ENCODE measurements at regions not wholly inside any gene's neighbourhood (a gene's known extent, or its start where the extent isn't known, plus 50 kb on each side); places are given as distances from the start of the nearest gene placed in this dataset.

DNA sequence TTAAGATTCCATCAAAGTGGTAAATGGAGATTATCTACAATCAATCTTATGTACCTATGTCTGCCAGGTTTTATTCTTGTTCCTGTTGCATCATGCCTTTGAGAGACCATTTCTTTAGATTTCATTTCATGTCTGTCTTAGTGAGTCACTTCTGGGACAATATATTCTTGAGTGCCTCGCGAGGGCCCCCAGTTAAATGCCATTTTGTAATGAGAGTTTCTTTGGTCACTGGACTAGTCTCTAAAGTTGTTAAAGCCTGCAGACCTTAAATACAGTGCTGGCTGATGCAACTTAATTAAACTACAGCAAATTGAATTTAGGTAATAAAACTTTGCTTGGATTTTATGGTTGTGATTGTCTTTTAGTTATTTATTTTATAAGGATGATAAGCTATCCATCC is 87.2 kb upstream of the PITX2 start:
- no peaks in the 10 kb centered on the region for H3K36me3 Mint-ChIP-seq (ENCODE audit: low read depth, unreplicated experiment)
- no peak overlapping the region for H3K27ac Mint-ChIP-seq (ENCODE audit: unreplicated experiment)
- H3K9me3 Mint-ChIP-seq (ENCODE audit: unreplicated experiment), result no peaks in the 10 kb centered on the region
- no peaks in the 10 kb centered on the region for H3K4me1 Mint-ChIP-seq (ENCODE audit: unreplicated experiment)
- DNase-seq (ENCODE audit: low spot score), result no peak
- H3K27me3 Mint-ChIP-seq (ENCODE audit: unreplicated experiment), result no peaks in the 10 kb centered on the region
- TF ChIP-seq, protein P1, sequence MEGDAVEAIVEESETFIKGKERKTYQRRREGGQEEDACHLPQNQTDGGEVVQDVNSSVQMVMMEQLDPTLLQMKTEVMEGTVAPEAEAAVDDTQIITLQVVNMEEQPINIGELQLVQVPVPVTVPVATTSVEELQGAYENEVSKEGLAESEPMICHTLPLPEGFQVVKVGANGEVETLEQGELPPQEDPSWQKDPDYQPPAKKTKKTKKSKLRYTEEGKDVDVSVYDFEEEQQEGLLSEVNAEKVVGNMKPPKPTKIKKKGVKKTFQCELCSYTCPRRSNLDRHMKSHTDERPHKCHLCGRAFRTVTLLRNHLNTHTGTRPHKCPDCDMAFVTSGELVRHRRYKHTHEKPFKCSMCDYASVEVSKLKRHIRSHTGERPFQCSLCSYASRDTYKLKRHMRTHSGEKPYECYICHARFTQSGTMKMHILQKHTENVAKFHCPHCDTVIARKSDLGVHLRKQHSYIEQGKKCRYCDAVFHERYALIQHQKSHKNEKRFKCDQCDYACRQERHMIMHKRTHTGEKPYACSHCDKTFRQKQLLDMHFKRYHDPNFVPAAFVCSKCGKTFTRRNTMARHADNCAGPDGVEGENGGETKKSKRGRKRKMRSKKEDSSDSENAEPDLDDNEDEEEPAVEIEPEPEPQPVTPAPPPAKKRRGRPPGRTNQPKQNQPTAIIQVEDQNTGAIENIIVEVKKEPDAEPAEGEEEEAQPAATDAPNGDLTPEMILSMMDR (IDR thresholded peaks at IDR 0.05; ENCODE audit: unreplicated experiment), result no peak
- H3K4me3 Mint-ChIP-seq (ENCODE audit: unreplicated experiment), result no peak overlapping the region

DNA sequence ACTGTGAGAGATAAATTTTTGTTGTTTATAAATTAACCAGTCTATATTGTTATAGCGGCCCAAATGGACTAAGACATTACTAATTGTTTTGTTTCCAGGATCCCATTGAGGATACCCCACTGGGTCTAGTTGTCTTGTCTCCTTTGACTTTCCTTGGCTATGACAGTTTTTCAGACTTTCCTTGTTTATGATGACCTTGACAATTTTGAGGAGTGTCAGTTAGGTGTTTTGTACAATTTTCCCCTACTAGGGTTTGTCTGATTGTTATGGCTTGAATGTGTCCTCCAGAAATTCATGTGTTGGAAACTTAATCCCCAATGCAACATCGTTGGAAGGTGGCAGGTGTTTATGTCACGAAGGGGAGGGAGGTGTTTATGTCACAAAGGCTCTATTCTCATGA is 89.6 kb upstream of the PITX2 start:
- TF ChIP-seq, protein P1 (IDR thresholded peaks at IDR 0.05; ENCODE audit: unreplicated experiment), result no peak
- Mint-ChIP-seq H3K4me1 (ENCODE audit: unreplicated experiment) (no peaks in the 10 kb centered on the region), H3K36me3 (ENCODE audit: low read depth, unreplicated experiment) (no peaks in the 10 kb centered on the region)

DNA sequence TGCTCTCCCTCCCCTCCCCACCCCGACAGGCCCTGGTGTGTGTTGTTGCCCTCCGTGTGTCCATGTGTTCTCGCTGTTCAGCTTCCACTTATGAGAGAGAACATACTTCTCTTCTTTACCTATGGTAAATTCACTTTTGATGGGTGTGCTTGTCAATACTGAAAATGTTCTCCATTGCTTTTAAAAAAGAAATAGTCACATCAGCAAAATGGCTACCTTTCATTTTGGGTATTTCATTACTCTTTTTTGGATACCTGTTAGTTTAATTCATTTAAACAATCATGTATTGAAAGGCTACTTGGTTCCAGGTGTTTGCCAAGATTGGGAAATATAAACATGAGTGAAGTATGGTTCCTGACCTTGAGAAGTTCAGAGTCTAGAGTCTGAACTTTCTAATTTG is 107.4 kb upstream of the PITX2 start:
- no peak overlapping the region for H3K4me3 Mint-ChIP-seq (ENCODE audit: unreplicated experiment)
- H3K9me3 Mint-ChIP-seq (ENCODE audit: unreplicated experiment), result no peaks in the 10 kb centered on the region
- no peak overlapping the region for H3K27ac Mint-ChIP-seq (ENCODE audit: unreplicated experiment)
- no peak for DNase-seq (ENCODE audit: low spot score)
- no peaks in the 10 kb centered on the region for H3K36me3 Mint-ChIP-seq (ENCODE audit: low read depth, unreplicated experiment)
- peaks cover 6% of the 10 kb centered on the region for H3K4me1 Mint-ChIP-seq (ENCODE audit: unreplicated experiment)
- H3K27me3 Mint-ChIP-seq (ENCODE audit: unreplicated experiment), result no peaks in the 10 kb centered on the region
- TF ChIP-seq, protein P1 (IDR thresholded peaks at IDR 0.05; ENCODE audit: unreplicated experiment), result no peak

More for the DNA sequence above, 89.6 kb upstream of the PITX2 start:
- H3K9me3 Mint-ChIP-seq (ENCODE audit: unreplicated experiment), result no peaks in the 10 kb centered on the region
- no peak overlapping the region for H3K4me3 Mint-ChIP-seq (ENCODE audit: unreplicated experiment)
- no peaks in the 10 kb centered on the region for H3K27me3 Mint-ChIP-seq (ENCODE audit: unreplicated experiment)
- DNase-seq (ENCODE audit: low spot score), result no peak
- H3K27ac Mint-ChIP-seq (ENCODE audit: unreplicated experiment), result no peak overlapping the region

DNA sequence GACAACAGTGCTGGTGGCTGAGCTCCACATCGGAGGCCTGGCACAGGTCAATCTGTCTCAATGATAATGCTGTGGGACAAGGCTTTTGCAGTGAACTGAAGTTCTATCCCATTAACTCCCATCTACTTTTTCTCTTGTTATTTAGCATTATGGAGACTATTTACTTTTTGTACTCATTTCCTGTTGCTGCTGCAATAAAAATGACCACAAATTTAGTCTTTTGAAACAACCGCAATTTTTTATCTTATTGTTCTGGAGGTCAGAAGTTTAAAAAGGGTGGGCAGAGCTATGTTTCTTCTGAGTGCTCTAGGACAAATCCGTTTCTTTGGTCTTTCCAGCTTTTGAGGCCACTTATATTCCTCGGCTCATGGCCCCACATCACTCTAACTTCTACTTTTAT is 111.0 kb upstream of the PITX2 start:
- H3K4me1 Mint-ChIP-seq (ENCODE audit: unreplicated experiment), result peaks cover 6% of the 10 kb centered on the region
- no peak for DNase-seq (ENCODE audit: low spot score)

DNA sequence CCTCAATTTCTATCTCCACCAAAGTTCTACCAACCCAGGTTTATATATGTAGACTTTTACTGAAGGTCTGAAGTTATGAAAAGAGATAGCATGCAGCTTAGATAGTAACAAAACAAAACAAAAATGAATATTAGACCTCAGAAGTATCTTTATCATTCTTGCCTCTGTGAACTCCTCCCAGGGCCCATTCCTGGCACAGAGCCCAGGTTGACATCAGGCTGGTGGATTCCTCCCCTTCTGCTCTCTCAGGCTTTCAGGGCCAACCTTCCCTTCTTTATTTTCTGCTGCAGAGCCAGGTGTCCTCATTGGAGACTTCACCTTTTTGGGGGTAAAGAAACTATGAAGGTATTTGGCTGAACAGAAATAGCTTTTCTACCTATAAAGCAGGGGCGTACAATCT is 112.8 kb upstream of the PITX2 start:
- Mint-ChIP-seq H3K27me3 (ENCODE audit: unreplicated experiment) (no peaks in the 10 kb centered on the region), H3K27ac (ENCODE audit: unreplicated experiment) (no peak overlapping the region), H3K36me3 (ENCODE audit: low read depth, unreplicated experiment) (no peaks in the 10 kb centered on the region), H3K4me1 (ENCODE audit: unreplicated experiment) (peaks cover 6% of the 10 kb centered on the region), H3K9me3 (ENCODE audit: unreplicated experiment) (no peaks in the 10 kb centered on the region), H3K4me3 (ENCODE audit: unreplicated experiment) (no peak overlapping the region)
- TF ChIP-seq, protein P1 (IDR thresholded peaks at IDR 0.05; ENCODE audit: unreplicated experiment), result no peak
- DNase-seq (ENCODE audit: low spot score), result no peak

More for the DNA sequence above, 111.0 kb upstream of the PITX2 start:
- H3K27me3 Mint-ChIP-seq (ENCODE audit: unreplicated experiment), result no peaks in the 10 kb centered on the region
- H3K4me3 Mint-ChIP-seq (ENCODE audit: unreplicated experiment), result no peak overlapping the region
- H3K36me3 Mint-ChIP-seq (ENCODE audit: low read depth, unreplicated experiment), result no peaks in the 10 kb centered on the region
- TF ChIP-seq, protein P1 (IDR thresholded peaks at IDR 0.05; ENCODE audit: unreplicated experiment), result no peak
- no peak overlapping the region for H3K27ac Mint-ChIP-seq (ENCODE audit: unreplicated experiment)
- no peaks in the 10 kb centered on the region for H3K9me3 Mint-ChIP-seq (ENCODE audit: unreplicated experiment)
